SH-SY5Y (cell line): ENCODE measurements at regions not wholly inside any gene's neighbourhood (a gene's known extent, or its start where the extent isn't known, plus 50 kb on each side); places are given as distances from the start of the nearest gene placed in this dataset.

ENCODE experiments used
- GATA2 ChIP-seq: IDR thresholded peaks from 2 replicates; pipeline ENCODE4 v1.6.1; 2011; ENCODE audit warnings: mild to moderate bottlenecking, low read depth, low read length
- GATA3 ChIP-seq: IDR thresholded peaks from 2 replicates; pipeline ENCODE4 v1.6.1; 2011; ENCODE audit warnings: low read depth, mild to moderate bottlenecking, low read length, moderate library complexity

DNA sequence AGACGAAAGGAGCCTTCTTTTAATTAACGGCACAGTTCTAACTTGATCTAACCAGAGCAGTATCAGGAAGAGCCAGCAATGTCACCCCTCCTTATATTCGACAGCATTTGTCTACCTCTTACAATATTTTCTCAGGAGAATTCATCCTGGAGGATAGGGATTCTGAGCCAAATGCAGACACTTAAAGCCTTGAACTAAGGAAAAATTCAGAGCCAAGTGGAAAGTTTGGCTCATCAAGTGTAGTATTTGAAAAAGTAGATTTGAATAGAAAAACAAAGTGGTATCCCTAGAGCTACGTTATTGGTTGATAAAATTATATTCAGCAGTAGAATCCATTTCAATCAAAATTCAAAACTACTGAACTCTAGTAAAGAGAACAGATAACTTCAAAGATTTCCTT, 732.0 kb upstream of the ADGRL2 start:
- TF ChIP-seq GATA2 (no peak), GATA3 (no peak)
